ENCODE measurements at regions not wholly inside any gene's neighbourhood (a gene's known extent, or its start where the extent isn't known, plus 50 kb on each side); places are given as distances from the start of the nearest gene placed in this dataset.

DNA sequence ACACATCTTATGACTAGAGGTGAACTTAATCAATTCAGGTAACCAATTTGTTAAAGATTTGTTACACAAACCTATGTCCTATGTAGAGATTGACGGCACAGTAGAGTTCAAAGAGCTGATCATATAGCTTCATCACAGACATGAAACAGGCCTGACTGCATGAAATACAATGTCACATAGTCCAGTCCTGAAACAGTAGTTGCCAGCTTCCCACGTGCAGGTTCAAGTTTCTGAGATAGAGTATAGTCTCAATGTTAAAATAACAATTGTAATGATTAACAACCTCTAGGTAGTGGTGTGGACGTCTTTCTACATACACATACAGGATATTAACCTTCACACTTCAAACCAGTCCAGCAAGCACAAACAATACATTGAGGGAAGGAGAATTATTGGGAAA is 640.7 kb upstream of the SOX9 start (continued):
- TF ChIP-seq, protein P1, sequence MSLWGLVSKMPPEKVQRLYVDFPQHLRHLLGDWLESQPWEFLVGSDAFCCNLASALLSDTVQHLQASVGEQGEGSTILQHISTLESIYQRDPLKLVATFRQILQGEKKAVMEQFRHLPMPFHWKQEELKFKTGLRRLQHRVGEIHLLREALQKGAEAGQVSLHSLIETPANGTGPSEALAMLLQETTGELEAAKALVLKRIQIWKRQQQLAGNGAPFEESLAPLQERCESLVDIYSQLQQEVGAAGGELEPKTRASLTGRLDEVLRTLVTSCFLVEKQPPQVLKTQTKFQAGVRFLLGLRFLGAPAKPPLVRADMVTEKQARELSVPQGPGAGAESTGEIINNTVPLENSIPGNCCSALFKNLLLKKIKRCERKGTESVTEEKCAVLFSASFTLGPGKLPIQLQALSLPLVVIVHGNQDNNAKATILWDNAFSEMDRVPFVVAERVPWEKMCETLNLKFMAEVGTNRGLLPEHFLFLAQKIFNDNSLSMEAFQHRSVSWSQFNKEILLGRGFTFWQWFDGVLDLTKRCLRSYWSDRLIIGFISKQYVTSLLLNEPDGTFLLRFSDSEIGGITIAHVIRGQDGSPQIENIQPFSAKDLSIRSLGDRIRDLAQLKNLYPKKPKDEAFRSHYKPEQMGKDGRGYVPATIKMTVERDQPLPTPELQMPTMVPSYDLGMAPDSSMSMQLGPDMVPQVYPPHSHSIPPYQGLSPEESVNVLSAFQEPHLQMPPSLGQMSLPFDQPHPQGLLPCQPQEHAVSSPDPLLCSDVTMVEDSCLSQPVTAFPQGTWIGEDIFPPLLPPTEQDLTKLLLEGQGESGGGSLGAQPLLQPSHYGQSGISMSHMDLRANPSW (CRISPR knock-in tag; conservative IDR thresholded peaks at IDR 0.05; ENCODE audit: low read depth), result no peak
- TF ChIP-seq KAT7 (CRISPR knock-in tag; IDR thresholded peaks at IDR 0.05; ENCODE audit: borderline replicate concordance) (no peak), NR2C2 (CRISPR knock-in tag; IDR thresholded peaks at IDR 0.05) (no peak)

DNA sequence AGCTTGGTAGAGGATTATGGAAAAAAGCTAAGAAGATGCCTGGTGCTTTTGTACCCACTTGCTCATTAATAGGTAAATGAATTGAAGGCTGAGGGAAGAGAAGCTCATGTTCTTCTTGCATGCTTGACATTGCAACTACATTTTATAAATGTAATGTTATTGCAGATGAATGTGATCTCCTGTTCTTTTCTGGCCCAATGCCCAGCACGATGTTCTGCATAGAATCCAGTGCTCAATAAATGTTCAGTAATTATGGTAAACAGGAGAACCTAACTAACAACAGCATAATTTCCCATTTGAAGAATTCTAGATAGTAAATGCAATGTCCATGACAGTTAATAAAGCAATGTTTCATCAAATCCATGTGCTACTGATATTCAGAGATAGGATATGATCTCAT is 638.2 kb upstream of the SOX9 start:
- no peaks in the 10 kb centered on the region for H3K9me3 Mint-ChIP-seq
- H3K36me3 Mint-ChIP-seq, result no peaks in the 10 kb centered on the region
- H3K4me1 Mint-ChIP-seq, result no peaks in the 10 kb centered on the region
- no peaks in the 10 kb centered on the region for H3K27me3 Mint-ChIP-seq (ENCODE audit: low read depth)
- no peak overlapping the region for H3K4me3 Mint-ChIP-seq
- DNase-seq (ENCODE audit: low spot score), result no peak
- POLR2A ChIA-PET, result no interaction called here
- H3K27ac Mint-ChIP-seq, result no peak overlapping the region
- CTCF ChIA-PET, result no interaction called here
- ATAC-seq, result no peak
- TF ChIP-seq GRHL2 (CRISPR knock-in tag; IDR thresholded peaks at IDR 0.05; ENCODE audit: insufficient replicate concordance, severe bottlenecking) (no peak), ZNF263 (CRISPR knock-in tag; IDR thresholded peaks at IDR 0.05; ENCODE audit: low read depth) (no peak), TP53 (CRISPR knock-in tag; IDR thresholded peaks at IDR 0.05) (no peak), ELF4 (CRISPR knock-in tag; IDR thresholded peaks at IDR 0.05; ENCODE audit: low read depth) (no peak), CREM (CRISPR knock-in tag; IDR thresholded peaks at IDR 0.05) (no peak), RORB (CRISPR knock-in tag; IDR thresholded peaks at IDR 0.05) (no peak), TEAD4 (CRISPR knock-in tag; IDR thresholded peaks at IDR 0.05) (no peak), GTF2I (CRISPR knock-in tag; conservative IDR thresholded peaks at IDR 0.05) (no peak), ZNF671 (CRISPR knock-in tag; IDR thresholded peaks at IDR 0.05) (no peak)
- TF ChIP-seq, protein P2, sequence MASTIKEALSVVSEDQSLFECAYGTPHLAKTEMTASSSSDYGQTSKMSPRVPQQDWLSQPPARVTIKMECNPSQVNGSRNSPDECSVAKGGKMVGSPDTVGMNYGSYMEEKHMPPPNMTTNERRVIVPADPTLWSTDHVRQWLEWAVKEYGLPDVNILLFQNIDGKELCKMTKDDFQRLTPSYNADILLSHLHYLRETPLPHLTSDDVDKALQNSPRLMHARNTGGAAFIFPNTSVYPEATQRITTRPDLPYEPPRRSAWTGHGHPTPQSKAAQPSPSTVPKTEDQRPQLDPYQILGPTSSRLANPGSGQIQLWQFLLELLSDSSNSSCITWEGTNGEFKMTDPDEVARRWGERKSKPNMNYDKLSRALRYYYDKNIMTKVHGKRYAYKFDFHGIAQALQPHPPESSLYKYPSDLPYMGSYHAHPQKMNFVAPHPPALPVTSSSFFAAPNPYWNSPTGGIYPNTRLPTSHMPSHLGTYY (CRISPR knock-in tag; IDR thresholded peaks at IDR 0.05), result no peak
- TF ChIP-seq, protein P3, sequence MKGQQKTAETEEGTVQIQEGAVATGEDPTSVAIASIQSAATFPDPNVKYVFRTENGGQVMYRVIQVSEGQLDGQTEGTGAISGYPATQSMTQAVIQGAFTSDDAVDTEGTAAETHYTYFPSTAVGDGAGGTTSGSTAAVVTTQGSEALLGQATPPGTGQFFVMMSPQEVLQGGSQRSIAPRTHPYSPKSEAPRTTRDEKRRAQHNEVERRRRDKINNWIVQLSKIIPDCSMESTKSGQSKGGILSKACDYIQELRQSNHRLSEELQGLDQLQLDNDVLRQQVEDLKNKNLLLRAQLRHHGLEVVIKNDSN (CRISPR knock-in tag; IDR thresholded peaks at IDR 0.05), result no peak
- TF ChIP-seq, protein P4, sequence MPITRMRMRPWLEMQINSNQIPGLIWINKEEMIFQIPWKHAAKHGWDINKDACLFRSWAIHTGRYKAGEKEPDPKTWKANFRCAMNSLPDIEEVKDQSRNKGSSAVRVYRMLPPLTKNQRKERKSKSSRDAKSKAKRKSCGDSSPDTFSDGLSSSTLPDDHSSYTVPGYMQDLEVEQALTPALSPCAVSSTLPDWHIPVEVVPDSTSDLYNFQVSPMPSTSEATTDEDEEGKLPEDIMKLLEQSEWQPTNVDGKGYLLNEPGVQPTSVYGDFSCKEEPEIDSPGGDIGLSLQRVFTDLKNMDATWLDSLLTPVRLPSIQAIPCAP (CRISPR knock-in tag; IDR thresholded peaks at IDR 0.05), result no peak
- TF ChIP-seq, protein P5, sequence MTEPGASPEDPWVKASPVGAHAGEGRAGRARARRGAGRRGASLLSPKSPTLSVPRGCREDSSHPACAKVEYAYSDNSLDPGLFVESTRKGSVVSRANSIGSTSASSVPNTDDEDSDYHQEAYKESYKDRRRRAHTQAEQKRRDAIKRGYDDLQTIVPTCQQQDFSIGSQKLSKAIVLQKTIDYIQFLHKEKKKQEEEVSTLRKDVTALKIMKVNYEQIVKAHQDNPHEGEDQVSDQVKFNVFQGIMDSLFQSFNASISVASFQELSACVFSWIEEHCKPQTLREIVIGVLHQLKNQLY (CRISPR knock-in tag; IDR thresholded peaks at IDR 0.05), result no peak
- TF ChIP-seq, protein P6, sequence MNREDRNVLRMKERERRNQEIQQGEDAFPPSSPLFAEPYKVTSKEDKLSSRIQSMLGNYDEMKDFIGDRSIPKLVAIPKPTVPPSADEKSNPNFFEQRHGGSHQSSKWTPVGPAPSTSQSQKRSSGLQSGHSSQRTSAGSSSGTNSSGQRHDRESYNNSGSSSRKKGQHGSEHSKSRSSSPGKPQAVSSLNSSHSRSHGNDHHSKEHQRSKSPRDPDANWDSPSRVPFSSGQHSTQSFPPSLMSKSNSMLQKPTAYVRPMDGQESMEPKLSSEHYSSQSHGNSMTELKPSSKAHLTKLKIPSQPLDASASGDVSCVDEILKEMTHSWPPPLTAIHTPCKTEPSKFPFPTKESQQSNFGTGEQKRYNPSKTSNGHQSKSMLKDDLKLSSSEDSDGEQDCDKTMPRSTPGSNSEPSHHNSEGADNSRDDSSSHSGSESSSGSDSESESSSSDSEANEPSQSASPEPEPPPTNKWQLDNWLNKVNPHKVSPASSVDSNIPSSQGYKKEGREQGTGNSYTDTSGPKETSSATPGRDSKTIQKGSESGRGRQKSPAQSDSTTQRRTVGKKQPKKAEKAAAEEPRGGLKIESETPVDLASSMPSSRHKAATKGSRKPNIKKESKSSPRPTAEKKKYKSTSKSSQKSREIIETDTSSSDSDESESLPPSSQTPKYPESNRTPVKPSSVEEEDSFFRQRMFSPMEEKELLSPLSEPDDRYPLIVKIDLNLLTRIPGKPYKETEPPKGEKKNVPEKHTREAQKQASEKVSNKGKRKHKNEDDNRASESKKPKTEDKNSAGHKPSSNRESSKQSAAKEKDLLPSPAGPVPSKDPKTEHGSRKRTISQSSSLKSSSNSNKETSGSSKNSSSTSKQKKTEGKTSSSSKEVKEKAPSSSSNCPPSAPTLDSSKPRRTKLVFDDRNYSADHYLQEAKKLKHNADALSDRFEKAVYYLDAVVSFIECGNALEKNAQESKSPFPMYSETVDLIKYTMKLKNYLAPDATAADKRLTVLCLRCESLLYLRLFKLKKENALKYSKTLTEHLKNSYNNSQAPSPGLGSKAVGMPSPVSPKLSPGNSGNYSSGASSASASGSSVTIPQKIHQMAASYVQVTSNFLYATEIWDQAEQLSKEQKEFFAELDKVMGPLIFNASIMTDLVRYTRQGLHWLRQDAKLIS (CRISPR knock-in tag; IDR thresholded peaks at IDR 0.05; ENCODE audit: borderline replicate concordance), result no peak
- TF ChIP-seq, protein P7, sequence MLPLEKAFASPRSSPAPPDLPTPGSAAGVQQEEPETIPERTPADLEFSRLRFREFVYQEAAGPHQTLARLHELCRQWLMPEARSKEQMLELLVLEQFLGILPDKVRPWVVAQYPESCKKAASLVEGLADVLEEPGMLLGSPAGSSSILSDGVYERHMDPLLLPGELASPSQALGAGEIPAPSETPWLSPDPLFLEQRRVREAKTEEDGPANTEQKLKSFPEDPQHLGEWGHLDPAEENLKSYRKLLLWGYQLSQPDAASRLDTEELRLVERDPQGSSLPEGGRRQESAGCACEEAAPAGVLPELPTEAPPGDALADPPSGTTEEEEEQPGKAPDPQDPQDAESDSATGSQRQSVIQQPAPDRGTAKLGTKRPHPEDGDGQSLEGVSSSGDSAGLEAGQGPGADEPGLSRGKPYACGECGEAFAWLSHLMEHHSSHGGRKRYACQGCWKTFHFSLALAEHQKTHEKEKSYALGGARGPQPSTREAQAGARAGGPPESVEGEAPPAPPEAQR (CRISPR knock-in tag; IDR thresholded peaks at IDR 0.05), result no peak
- TF ChIP-seq, protein P8, sequence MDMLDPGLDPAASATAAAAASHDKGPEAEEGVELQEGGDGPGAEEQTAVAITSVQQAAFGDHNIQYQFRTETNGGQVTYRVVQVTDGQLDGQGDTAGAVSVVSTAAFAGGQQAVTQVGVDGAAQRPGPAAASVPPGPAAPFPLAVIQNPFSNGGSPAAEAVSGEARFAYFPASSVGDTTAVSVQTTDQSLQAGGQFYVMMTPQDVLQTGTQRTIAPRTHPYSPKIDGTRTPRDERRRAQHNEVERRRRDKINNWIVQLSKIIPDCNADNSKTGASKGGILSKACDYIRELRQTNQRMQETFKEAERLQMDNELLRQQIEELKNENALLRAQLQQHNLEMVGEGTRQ (CRISPR knock-in tag; IDR thresholded peaks at IDR 0.05), result no peak
